ENCODE measurements at regions not wholly inside any gene's neighbourhood (a gene's known extent, or its start where the extent isn't known, plus 50 kb on each side); places are given as distances from the start of the nearest gene placed in this dataset.

GRCh38 chr6:141664744-141665143 is 468.0 kb upstream of the GJE1 start:
- TF ChIP-seq, protein P1, sequence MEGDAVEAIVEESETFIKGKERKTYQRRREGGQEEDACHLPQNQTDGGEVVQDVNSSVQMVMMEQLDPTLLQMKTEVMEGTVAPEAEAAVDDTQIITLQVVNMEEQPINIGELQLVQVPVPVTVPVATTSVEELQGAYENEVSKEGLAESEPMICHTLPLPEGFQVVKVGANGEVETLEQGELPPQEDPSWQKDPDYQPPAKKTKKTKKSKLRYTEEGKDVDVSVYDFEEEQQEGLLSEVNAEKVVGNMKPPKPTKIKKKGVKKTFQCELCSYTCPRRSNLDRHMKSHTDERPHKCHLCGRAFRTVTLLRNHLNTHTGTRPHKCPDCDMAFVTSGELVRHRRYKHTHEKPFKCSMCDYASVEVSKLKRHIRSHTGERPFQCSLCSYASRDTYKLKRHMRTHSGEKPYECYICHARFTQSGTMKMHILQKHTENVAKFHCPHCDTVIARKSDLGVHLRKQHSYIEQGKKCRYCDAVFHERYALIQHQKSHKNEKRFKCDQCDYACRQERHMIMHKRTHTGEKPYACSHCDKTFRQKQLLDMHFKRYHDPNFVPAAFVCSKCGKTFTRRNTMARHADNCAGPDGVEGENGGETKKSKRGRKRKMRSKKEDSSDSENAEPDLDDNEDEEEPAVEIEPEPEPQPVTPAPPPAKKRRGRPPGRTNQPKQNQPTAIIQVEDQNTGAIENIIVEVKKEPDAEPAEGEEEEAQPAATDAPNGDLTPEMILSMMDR (IDR thresholded peaks at IDR 0.05) = no peak
- TF ChIP-seq POLR2A (IDR thresholded peaks at IDR 0.05) = no peak
- TF ChIP-seq POLR2AphosphoS5 (IDR thresholded peaks at IDR 0.05) = no peak
- no peak for TF ChIP-seq EP300 (IDR thresholded peaks at IDR 0.05)
